Fibroblast of lung (primary cell): ENCODE measurements at regions not wholly inside any gene's neighbourhood (a gene's known extent, or its start where the extent isn't known, plus 50 kb on each side); places are given as distances from the start of the nearest gene placed in this dataset.

Experiments
- EZH2 ChIP-seq: IDR thresholded peaks from 2 replicates; pipeline ENCODE4 v1.5.1; 2012; ENCODE audit warnings: low read length, control low read depth, mild to moderate bottlenecking; ENCODE audit errors: missing control alignments
- TF ChIP-seq, protein P1 (sequence below), 2 donors: IDR thresholded peaks in 1 of 2; conservative IDR thresholded peaks in 1 of 2; 1 replicate in 1 of 2; 2 replicates in 1 of 2; pipeline ENCODE4 v1.5.1; 2011 to 2012; ENCODE audit warnings: low read length in 2 of 2, control low read depth in 1 of 2, inconsistent platforms in 1 of 2, low read depth in 1 of 2, mild to moderate bottlenecking in 1 of 2

DNA sequence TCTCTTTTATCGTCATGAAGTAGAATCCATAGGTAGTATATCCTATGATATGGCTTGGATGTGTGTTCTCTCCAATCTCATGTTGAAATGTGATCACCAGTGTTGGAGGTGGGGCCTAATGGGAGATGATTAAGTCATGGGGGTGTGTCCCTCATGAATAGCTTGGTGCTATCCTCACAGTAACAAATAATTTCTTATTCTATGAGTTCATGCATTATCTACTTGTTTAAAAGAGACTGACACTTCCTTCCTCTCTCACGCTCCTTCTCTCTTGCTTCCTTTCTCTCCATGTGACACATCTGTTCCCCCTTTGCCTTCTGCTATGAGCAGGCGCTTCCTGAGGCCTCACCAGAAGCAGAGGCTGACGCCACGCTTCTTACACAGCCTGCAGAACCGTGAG lies 165.6 kb downstream of the MREG start:
- no peak for TF ChIP-seq EZH2
- TF ChIP-seq, protein P1, sequence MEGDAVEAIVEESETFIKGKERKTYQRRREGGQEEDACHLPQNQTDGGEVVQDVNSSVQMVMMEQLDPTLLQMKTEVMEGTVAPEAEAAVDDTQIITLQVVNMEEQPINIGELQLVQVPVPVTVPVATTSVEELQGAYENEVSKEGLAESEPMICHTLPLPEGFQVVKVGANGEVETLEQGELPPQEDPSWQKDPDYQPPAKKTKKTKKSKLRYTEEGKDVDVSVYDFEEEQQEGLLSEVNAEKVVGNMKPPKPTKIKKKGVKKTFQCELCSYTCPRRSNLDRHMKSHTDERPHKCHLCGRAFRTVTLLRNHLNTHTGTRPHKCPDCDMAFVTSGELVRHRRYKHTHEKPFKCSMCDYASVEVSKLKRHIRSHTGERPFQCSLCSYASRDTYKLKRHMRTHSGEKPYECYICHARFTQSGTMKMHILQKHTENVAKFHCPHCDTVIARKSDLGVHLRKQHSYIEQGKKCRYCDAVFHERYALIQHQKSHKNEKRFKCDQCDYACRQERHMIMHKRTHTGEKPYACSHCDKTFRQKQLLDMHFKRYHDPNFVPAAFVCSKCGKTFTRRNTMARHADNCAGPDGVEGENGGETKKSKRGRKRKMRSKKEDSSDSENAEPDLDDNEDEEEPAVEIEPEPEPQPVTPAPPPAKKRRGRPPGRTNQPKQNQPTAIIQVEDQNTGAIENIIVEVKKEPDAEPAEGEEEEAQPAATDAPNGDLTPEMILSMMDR (conservative IDR thresholded peaks at IDR 0.05 in 1 of 2, IDR thresholded peaks at IDR 0.05 in 1 of 2; ENCODE audit: low read depth in 1 of 2, low read length in 2 of 2), result no peak
